Fibroblast of lung (primary cell): ENCODE measurements at regions not wholly inside any gene's neighbourhood (a gene's known extent, or its start where the extent isn't known, plus 50 kb on each side); places are given as distances from the start of the nearest gene placed in this dataset.

Experiments used
- DNase-seq, 2 donors: peaks; one replicate each; pipeline versions ENCODE4 v3.0.0 to v3.0.0-alpha.2; 2010; ENCODE audit warnings: low read depth in 2 of 2
- H2AFZ ChIP-seq: 2 replicates; pipeline ENCODE4 v1.5.1; 2012; ENCODE audit warnings: low read length, control low read depth, inconsistent platforms
- H3K27ac ChIP-seq: 2 replicates; pipeline ENCODE4 v1.5.1; 2011; ENCODE audit warnings: low read length, control low read depth; ENCODE audit not compliant: insufficient read depth
- H3K27me3 ChIP-seq: 2 replicates; pipeline ENCODE4 v1.5.1; 2011; ENCODE audit warnings: mild to moderate bottlenecking, low read length; ENCODE audit not compliant: control insufficient read depth, insufficient read depth
- H3K36me3 ChIP-seq: 2 replicates; pipeline ENCODE4 v1.5.1; 2011; ENCODE audit warnings: low read length; ENCODE audit not compliant: control insufficient read depth, insufficient read depth
- H3K4me1 ChIP-seq: 2 replicates; pipeline ENCODE4 v1.5.1; 2011; ENCODE audit warnings: low read length; ENCODE audit not compliant: control insufficient read depth, insufficient read depth; ENCODE audit errors: extremely low read depth
- H3K4me2 ChIP-seq: 2 replicates; pipeline ENCODE4 v1.5.1; 2011; ENCODE audit warnings: low read length, control low read depth; ENCODE audit not compliant: insufficient read depth; ENCODE audit errors: extremely low read depth
- H3K4me3 ChIP-seq, 4 experiments: fragments of 200-600 bp in 1 of 4; sonication (generic) in 1 of 4; replicated peaks in 1 of 4; 2 replicates each; pipeline ENCODE4 v1.5.1; 2011 to 2016; ENCODE audit warnings: low read length in 4 of 4, low read depth in 3 of 4, mild to moderate bottlenecking in 3 of 4, control low read depth in 2 of 4, inconsistent platforms in 1 of 4, mixed read lengths in 1 of 4; ENCODE audit not compliant: insufficient read depth in 1 of 4; ENCODE audit errors: control extremely low read depth in 1 of 4
- H3K79me2 ChIP-seq: 2 replicates; pipeline ENCODE4 v1.5.1; 2012; ENCODE audit warnings: mild to moderate bottlenecking, low read length, inconsistent platforms; ENCODE audit not compliant: control insufficient read depth, insufficient read depth
- H3K9ac ChIP-seq: 2 replicates; pipeline ENCODE4 v1.5.1; 2011; ENCODE audit warnings: mild to moderate bottlenecking, low read length, control low read depth; ENCODE audit not compliant: insufficient read depth
- H3K9me3 ChIP-seq: 2 replicates; pipeline ENCODE4 v1.5.1; 2012; ENCODE audit warnings: low read depth, low read length; ENCODE audit not compliant: control insufficient read depth, insufficient read depth
- H4K20me1 ChIP-seq: 2 replicates; pipeline ENCODE4 v1.5.1; 2011; ENCODE audit warnings: low read length; ENCODE audit not compliant: control insufficient read depth, insufficient read depth; ENCODE audit errors: extremely low read depth
- CTCF ChIP-seq, 2 donors: IDR thresholded peaks in 1 of 2; conservative IDR thresholded peaks in 1 of 2; 1 replicate in 1 of 2; 2 replicates in 1 of 2; pipeline ENCODE4 v1.5.1; 2011 to 2012; ENCODE audit warnings: low read length in 2 of 2, control low read depth in 1 of 2, inconsistent platforms in 1 of 2, low read depth in 1 of 2, mild to moderate bottlenecking in 1 of 2
- EZH2 ChIP-seq: IDR thresholded peaks from 2 replicates; pipeline ENCODE4 v1.5.1; 2012; ENCODE audit warnings: low read length, control low read depth, mild to moderate bottlenecking; ENCODE audit errors: missing control alignments

DNA sequence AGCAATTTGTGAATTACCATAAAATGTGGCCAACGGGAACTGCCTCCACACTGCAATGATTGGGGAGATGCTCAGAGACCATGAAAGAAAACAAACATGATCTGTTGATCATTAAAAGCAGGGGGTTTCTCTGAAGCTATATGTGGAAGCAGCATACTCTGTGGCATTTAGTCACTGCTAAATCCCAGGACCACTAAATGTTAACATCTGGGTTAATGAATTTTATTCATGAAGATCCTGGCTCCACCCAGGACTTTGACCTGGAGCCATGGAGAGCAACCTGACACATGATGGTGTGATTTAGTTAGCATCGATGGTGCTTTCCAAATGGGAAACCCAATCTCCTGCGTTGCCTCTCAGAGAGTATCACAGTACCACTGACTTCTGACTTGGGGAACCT is 497.8 kb downstream of the AGTPBP1 start:
- no peak for DNase-seq
- Histone ChIP-seq H3K27me3 (no peaks in the 10 kb centered on the region), H3K79me2 (no peaks in the 10 kb centered on the region), H3K4me1 (no peaks in the 10 kb centered on the region), H3K9ac (no peak overlapping the region), H3K9me3 (no peaks in the 10 kb centered on the region), H3K27ac (no peak overlapping the region), H3K4me2 (no peak overlapping the region), H3K4me3 (no peak overlapping the region), H2AFZ (no peak overlapping the region), H4K20me1 (no peaks in the 10 kb centered on the region), H3K36me3 (no peaks in the 10 kb centered on the region)
- TF ChIP-seq EZH2 = no peak
- no peak for TF ChIP-seq CTCF (conservative IDR thresholded peaks at IDR 0.05 in 1 of 2, IDR thresholded peaks at IDR 0.05 in 1 of 2; ENCODE audit: low read depth in 1 of 2, low read length in 2 of 2)

DNA sequence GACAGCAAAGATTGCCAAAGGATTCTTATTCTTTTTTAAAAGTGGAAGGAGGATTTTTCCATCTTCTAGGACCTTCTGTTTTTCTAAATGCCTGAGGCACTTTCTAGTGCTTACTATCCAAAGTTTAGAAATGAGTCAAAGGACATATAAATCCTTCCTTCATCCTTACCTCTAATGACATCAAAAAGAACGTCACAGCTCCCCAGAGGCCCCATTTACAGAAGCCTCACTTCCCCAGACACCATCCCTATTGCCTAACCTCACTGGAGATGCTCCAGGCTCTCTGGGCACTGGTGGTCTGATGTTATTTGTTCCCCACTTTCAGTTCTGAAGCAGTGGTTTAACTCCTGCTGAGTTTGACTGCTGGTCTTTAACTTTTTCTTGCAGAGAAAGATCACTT is 504.3 kb downstream of the AGTPBP1 start:
- Histone ChIP-seq H3K4me3 (no peak overlapping the region), H3K9ac (no peak overlapping the region), H3K27ac (no peak overlapping the region), H3K9me3 (no peaks in the 10 kb centered on the region), H3K79me2 (no peaks in the 10 kb centered on the region), H3K4me2 (no peak overlapping the region), H3K4me1 (no peaks in the 10 kb centered on the region), H4K20me1 (no peaks in the 10 kb centered on the region), H3K27me3 (no peaks in the 10 kb centered on the region), H2AFZ (no peak overlapping the region), H3K36me3 (no peaks in the 10 kb centered on the region)
- TF ChIP-seq EZH2 (no peak), CTCF (conservative IDR thresholded peaks at IDR 0.05 in 1 of 2, IDR thresholded peaks at IDR 0.05 in 1 of 2; ENCODE audit: low read depth in 1 of 2, low read length in 2 of 2) (no peak)
- DNase-seq = no peak

- H2AFZ ChIP-seq = no peak overlapping the region
- DNase-seq = no peak
These were observed 511.7 kb downstream of the AGTPBP1 start for GRCh38 chr9:85230081-85230480.

More at GRCh38 chr9:85230081-85230480, 511.7 kb downstream of the AGTPBP1 start:
- Histone ChIP-seq H3K36me3 (no peaks in the 10 kb centered on the region), H4K20me1 (no peaks in the 10 kb centered on the region), H3K27ac (no peak overlapping the region), H3K4me3 (no peak overlapping the region), H3K79me2 (no peaks in the 10 kb centered on the region), H3K4me2 (no peak overlapping the region), H3K9ac (no peak overlapping the region), H3K4me1 (no peaks in the 10 kb centered on the region), H3K27me3 (no peaks in the 10 kb centered on the region), H3K9me3 (no peaks in the 10 kb centered on the region)
- TF ChIP-seq CTCF (conservative IDR thresholded peaks at IDR 0.05 in 1 of 2, IDR thresholded peaks at IDR 0.05 in 1 of 2; ENCODE audit: low read depth in 1 of 2, low read length in 2 of 2) (no peak), EZH2 (no peak)
